Tibial artery (tissue), 4 donors: ENCODE measurements at regions not wholly inside any gene's neighbourhood (a gene's known extent, or its start where the extent isn't known, plus 50 kb on each side); places are given as distances from the start of the nearest gene placed in this dataset.

ENCODE experiments used
- DNase-seq, 2 donors: peaks; one replicate each; pipeline ENCODE4 v3.0.0-alpha.2; 2019
- H3K27ac ChIP-seq, 2 donors: fragments of 200-600 bp; sonication (generic) in 1 of 2; 1 replicate in 1 of 2; 2 replicates in 1 of 2; pipeline ENCODE4 v1.5.1; 2018 to 2019; ENCODE audit warnings: mild to moderate bottlenecking in 1 of 2
- H3K27me3 ChIP-seq, 2 donors: fragments of 200-600 bp; sonication (generic) in 1 of 2; one replicate each; pipeline versions ENCODE4 v1.5.1 to v1.6.0; 2016 to 2019
- H3K36me3 ChIP-seq, 3 donors: fragments of 200-600 bp; sonication (generic) in 2 of 3; one replicate each; pipeline ENCODE4 v1.5.1; 2016 to 2019; ENCODE audit warnings: mild to moderate bottlenecking in 2 of 3
- H3K4me1 ChIP-seq, 4 donors: fragments of 200-600 bp; sonication (generic) in 2 of 4; 1 replicate in 3 of 4; 2 replicates in 1 of 4; pipeline ENCODE4 v1.5.1; 2016 to 2019
- H3K4me3 ChIP-seq, 2 donors: fragments of 200-600 bp; sonication (generic) in 1 of 2; 1 replicate in 1 of 2; 2 replicates in 1 of 2; pipeline ENCODE4 v1.5.1; 2018 to 2019; ENCODE audit warnings: mild to moderate bottlenecking in 2 of 2
- H3K9me3 ChIP-seq, 3 donors: fragments of 200-600 bp; sonication (generic) in 1 of 3; one replicate each; pipeline ENCODE4 v1.5.1; 2016 to 2019
- intact Hi-C: fragments of 100-400 bp; cut with DNase I; formaldehyde crosslinking; loops from one replicate; pipeline ENCODE4 v1.15.0; 2023; ENCODE audit warnings: low total_unique reads
- TF ChIP-seq, protein P1 (sequence below), 2 experiments: fragments of 200-600 bp in 1 of 2; fragments of 450-650 bp in 1 of 2; IDR thresholded peaks; one replicate each; pipeline ENCODE4 v1.5.1; 2017 to 2019; ENCODE audit warnings: antibody characterized with exemption in 2 of 2, mild to moderate bottlenecking in 1 of 2, moderate library complexity in 1 of 2

- Histone ChIP-seq H3K4me3 (no peak overlapping the region), H3K4me1 (no peaks in the 10 kb centered on the region), H3K36me3 (no peaks in the 10 kb centered on the region), H3K9me3 (no peaks in the 10 kb centered on the region), H3K27me3 (no peaks in the 10 kb centered on the region), H3K27ac (no peak overlapping the region)
- intact Hi-C loops, result no loop called here
- DNase-seq, result no peak
- TF ChIP-seq, protein P1, sequence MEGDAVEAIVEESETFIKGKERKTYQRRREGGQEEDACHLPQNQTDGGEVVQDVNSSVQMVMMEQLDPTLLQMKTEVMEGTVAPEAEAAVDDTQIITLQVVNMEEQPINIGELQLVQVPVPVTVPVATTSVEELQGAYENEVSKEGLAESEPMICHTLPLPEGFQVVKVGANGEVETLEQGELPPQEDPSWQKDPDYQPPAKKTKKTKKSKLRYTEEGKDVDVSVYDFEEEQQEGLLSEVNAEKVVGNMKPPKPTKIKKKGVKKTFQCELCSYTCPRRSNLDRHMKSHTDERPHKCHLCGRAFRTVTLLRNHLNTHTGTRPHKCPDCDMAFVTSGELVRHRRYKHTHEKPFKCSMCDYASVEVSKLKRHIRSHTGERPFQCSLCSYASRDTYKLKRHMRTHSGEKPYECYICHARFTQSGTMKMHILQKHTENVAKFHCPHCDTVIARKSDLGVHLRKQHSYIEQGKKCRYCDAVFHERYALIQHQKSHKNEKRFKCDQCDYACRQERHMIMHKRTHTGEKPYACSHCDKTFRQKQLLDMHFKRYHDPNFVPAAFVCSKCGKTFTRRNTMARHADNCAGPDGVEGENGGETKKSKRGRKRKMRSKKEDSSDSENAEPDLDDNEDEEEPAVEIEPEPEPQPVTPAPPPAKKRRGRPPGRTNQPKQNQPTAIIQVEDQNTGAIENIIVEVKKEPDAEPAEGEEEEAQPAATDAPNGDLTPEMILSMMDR (IDR thresholded peaks at IDR 0.05), result no peak
Measured at GRCh38 chr18:50458366-50458765, 83.5 kb downstream of the SKA1 start.

- no peak for DNase-seq
- Histone ChIP-seq H3K27me3 (no peaks in the 10 kb centered on the region), H3K4me1 (no peaks in the 10 kb centered on the region), H3K9me3 (no peaks in the 10 kb centered on the region), H3K36me3 (no peaks in the 10 kb centered on the region), H3K4me3 (no peak overlapping the region), H3K27ac (no peak overlapping the region)
- intact Hi-C loops, result no loop called here
- TF ChIP-seq, protein P1 (IDR thresholded peaks at IDR 0.05), result no peak
Measured at GRCh38 chr18:50458796-50459195, 84.0 kb downstream of the SKA1 start.

DNA sequence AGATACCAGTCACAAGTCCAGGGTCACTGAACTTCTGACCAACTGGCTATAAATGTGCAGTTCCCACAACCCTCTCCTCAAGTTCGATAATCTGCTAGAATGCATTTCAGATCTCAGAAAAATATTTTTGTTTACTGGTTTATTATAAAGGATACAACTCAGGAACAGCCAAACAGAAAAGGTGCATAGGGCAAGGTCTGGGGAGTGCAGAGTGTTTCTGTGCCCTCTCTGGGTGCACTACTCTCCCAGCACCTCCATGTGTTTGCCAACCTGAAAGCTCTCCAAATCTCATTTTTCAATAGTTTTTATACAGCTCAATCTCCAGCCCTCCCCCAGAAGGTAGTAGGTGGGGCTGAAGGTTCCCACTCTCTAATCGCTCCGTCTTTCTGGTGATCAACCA lies 85.2 kb downstream of the SKA1 start:
- H3K27ac ChIP-seq, result no peak overlapping the region
- no peaks in the 10 kb centered on the region for H3K27me3 ChIP-seq
- TF ChIP-seq, protein P1 (IDR thresholded peaks at IDR 0.05), result no peak
- no peaks in the 10 kb centered on the region for H3K36me3 ChIP-seq
- no peak for DNase-seq
- no peaks in the 10 kb centered on the region for H3K9me3 ChIP-seq
- intact Hi-C loops, result no loop called here
- H3K4me3 ChIP-seq, result no peak overlapping the region
- no peaks in the 10 kb centered on the region for H3K4me1 ChIP-seq

DNA sequence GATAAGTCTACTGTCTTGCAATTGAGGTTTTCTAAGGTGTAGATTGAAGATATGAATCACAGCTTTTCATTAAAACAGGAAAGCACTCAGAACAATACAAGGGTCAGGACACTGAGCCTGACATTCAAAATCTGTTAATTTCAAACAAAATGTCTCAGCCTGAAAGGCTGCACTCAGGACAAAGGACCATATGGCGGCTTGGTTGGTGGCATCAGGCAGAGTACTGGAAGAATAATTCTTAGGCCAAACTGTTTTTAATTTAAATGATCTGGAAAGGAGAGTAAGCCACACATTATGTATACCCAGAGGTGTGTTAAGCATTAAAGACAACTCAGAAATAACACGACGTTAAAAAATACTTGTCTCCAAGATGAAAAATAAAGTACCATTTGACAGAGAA lies 85.9 kb downstream of the SKA1 start:
- Histone ChIP-seq H3K36me3 (no peaks in the 10 kb centered on the region), H3K27ac (no peak overlapping the region), H3K4me3 (no peak overlapping the region), H3K9me3 (no peaks in the 10 kb centered on the region), H3K27me3 (no peaks in the 10 kb centered on the region), H3K4me1 (no peaks in the 10 kb centered on the region)
- DNase-seq, result no peak
- TF ChIP-seq, protein P1 (IDR thresholded peaks at IDR 0.05), result no peak
- intact Hi-C loops, result no loop called here

DNA sequence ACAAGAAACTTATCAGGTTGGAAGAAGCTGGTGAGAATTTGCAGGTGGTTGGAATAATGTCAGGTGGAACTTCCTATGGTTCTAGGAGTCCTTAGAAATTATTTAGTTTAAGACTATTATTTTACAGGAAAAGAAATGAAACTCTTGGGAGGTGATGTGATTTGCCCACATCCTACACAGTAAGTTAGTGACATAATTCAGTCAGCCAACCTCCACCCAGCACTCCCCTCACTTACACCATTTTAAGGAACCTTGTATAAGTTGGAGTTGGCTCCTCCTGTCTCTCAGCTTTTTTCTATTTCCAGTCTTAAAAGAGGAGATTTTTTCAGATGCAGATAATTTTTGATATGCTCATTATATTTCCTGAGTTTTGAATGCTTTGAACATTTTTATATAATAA lies 86.4 kb downstream of the SKA1 start:
- Histone ChIP-seq H3K27me3 (no peaks in the 10 kb centered on the region), H3K4me3 (no peak overlapping the region), H3K36me3 (no peaks in the 10 kb centered on the region), H3K4me1 (no peaks in the 10 kb centered on the region), H3K9me3 (no peaks in the 10 kb centered on the region), H3K27ac (no peak overlapping the region)
- DNase-seq, result no peak
- intact Hi-C loops, result no loop called here
- TF ChIP-seq, protein P1 (IDR thresholded peaks at IDR 0.05), result no peak
